ENCODE measurements at regions not wholly inside any gene's neighbourhood (a gene's known extent, or its start where the extent isn't known, plus 50 kb on each side); places are given as distances from the start of the nearest gene placed in this dataset.

DNA sequence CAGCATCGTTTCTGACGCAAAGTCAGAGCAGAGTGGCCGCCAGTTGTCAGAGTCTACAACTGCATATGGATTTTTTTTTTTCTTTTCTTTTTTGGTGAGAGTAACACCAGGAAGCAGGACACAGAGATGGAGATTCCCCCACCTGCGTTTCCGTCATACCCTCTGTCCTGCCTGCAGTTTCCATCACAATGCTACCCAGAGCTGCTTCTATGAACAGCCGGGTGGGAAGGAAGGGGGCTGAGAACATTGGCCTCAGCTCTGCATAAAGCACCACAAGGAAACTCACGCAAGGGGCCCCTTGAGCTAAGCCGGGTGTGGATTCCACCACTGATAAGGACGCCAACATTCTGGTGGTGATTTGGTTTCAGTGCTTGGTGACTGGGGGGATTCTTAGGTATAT lies 183.5 kb upstream of the AFDN start:
- CTCF ChIA-PET: no interaction called here

DNA sequence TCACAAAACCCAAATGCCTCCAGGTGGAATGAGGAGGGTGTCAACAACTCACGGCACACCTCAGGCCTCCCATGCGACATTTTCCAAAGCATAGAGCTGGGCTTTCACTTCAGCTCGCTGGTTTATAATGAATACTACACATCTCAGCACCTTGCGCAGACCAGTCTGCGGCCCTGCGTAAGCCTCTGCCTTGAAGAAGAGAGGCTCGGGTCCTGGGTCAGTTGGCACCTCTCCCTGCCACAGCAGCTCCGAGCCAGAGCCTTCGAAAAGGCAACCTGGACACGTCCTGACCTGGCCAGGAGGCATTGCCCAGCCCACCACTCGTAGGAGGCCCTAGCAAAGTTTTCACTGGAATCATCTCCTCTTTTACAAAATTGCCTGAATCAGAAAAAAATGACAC lies 183.0 kb upstream of the AFDN start:
- DNase-seq (ENCODE audit: extremely low spot score): no peak
- POLR2A ChIA-PET: no interaction called here
- TF ChIP-seq, protein P1, sequence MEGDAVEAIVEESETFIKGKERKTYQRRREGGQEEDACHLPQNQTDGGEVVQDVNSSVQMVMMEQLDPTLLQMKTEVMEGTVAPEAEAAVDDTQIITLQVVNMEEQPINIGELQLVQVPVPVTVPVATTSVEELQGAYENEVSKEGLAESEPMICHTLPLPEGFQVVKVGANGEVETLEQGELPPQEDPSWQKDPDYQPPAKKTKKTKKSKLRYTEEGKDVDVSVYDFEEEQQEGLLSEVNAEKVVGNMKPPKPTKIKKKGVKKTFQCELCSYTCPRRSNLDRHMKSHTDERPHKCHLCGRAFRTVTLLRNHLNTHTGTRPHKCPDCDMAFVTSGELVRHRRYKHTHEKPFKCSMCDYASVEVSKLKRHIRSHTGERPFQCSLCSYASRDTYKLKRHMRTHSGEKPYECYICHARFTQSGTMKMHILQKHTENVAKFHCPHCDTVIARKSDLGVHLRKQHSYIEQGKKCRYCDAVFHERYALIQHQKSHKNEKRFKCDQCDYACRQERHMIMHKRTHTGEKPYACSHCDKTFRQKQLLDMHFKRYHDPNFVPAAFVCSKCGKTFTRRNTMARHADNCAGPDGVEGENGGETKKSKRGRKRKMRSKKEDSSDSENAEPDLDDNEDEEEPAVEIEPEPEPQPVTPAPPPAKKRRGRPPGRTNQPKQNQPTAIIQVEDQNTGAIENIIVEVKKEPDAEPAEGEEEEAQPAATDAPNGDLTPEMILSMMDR (IDR thresholded peaks at IDR 0.05; ENCODE audit: control extremely low read depth, extremely low read depth, low read depth, missing control alignments): no peak
- CTCF ChIA-PET: no interaction called here

More for the DNA sequence above, 183.5 kb upstream of the AFDN start:
- POLR2A ChIA-PET: no interaction called here
- DNase-seq (ENCODE audit: extremely low spot score): no peak
- TF ChIP-seq, protein P1 (IDR thresholded peaks at IDR 0.05; ENCODE audit: control extremely low read depth, extremely low read depth, low read depth, missing control alignments): no peak

DNA sequence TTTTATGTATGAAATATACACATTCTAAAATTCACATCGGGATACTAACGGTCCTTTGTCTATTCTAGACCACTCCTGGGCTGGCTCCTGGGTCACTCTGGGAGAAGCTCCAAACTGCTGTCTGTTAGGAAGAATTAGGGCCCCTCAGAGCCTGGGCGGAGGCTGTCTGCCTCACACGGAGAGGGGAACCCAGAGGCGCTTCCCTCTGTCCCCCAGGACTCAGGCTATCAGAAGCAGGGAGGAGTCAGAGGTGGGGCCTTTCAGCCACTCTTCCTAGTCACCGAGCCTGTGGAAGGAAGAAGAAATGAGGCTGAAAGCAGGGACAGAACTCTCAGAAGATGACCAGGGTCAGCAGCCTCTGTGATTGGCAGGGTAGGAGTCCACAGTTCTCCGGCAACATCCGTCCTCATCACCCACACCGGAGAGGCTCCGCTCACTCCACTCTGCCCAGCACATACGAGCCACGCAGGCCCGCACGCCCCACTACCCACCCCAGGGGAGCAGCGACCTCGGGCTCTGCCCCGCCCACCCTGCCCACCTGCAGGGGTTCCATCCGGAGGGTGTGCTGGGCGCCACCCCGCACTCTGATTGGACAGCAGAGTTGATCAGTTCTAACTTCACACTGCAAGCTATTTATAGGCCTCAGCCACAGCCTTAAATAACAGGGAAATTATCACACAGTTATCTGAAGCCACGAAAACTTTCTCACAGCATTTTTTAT lies 182.1 kb upstream of the AFDN start:
- POLR2A ChIA-PET: no interaction called here
- TF ChIP-seq, protein P1 (IDR thresholded peaks at IDR 0.05; ENCODE audit: control extremely low read depth, extremely low read depth, low read depth, missing control alignments): no peak
- CTCF ChIA-PET: no interaction called here
- no peak for DNase-seq (ENCODE audit: extremely low spot score)

DNA sequence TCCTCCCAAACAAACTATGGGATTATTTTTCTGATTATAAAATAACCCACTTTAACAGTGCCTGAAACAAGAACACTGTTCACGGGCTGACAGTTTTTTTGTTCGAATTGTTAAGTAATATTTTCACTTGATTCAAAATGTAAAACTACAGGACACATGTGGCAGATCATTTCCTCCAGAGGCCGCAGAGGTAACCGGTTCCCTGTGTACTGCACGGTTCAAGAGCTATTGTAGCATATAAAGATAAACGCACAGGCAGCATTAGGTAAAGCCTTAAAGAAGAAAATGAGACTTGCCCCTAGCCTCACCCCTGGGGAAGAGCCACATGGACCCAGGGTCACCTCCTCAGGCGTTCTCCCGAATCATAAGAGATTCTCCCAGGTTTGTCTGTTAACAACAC lies 181.3 kb upstream of the AFDN start:
- no peak for DNase-seq (ENCODE audit: extremely low spot score)
- CTCF ChIA-PET: no interaction called here
- TF ChIP-seq, protein P1 (IDR thresholded peaks at IDR 0.05; ENCODE audit: control extremely low read depth, extremely low read depth, low read depth, missing control alignments): no peak
- POLR2A ChIA-PET: no interaction called here

DNA sequence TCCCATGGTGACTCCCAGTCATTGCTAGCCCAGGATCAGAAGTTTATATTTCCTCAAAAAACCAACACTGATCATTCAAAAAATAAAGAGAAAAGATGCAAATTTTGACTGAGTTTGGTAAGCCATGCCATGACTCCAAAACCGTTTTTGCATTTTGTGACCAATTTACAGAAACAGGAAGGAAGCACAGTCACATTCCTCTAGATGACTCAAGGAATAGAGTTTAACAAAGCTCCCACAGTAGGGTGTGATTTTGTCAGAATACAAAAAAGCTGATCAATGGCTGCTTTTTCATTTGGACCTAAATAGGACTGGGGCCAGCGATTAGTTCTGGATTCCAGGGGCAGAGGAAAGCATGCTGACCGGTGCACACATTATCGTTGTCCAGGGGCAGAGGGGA lies 179.4 kb upstream of the AFDN start:
- DNase-seq (ENCODE audit: extremely low spot score): no peak
- ChIA-PET CTCF (no interaction called here), POLR2A (no interaction called here)
- TF ChIP-seq, protein P1 (IDR thresholded peaks at IDR 0.05; ENCODE audit: control extremely low read depth, extremely low read depth, low read depth, missing control alignments): no peak

DNA sequence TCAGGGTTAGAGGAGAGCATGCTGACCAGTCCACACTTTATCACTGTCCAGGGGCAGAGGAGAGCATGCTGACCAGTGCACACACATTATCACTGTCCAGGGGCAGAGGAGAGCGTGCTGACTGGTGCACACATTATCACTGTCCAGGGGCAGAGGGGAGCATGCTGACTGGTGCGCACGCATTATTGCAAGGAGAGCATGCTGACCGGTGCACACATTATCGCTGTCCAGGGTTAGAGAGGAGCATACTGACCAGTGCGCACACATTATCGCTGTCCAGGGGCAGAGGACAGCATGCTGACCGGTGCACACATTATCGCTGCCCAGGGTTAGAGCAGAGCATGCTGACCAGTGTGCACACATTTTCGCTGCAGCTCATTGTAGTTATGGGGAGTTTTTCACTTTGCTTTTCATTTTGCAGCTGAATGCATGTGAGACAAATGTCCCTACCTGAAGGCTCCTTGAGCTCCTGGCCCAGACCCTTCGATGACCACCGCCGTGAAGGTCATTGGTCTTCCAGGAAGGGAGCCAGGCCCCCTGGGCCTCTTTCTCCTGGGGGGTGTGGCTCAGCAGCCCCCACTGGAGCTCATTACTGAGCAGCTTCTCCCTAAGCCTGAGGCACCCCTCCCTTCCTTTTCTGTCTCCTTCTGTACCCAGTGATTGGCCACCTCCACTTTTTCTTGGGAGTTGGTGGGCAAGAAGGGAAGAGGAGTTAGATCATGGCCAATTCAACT lies 178.8 kb upstream of the AFDN start:
- TF ChIP-seq, protein P1 (IDR thresholded peaks at IDR 0.05; ENCODE audit: control extremely low read depth, extremely low read depth, low read depth, missing control alignments): no peak
- ChIA-PET CTCF (no interaction called here), POLR2A (no interaction called here)

More for the DNA sequence above, 178.8 kb upstream of the AFDN start:
- no peak for DNase-seq (ENCODE audit: extremely low spot score)

Data from GM10248 (cell line).